SH-SY5Y (cell line): ENCODE measurements at regions not wholly inside any gene's neighbourhood (a gene's known extent, or its start where the extent isn't known, plus 50 kb on each side); places are given as distances from the start of the nearest gene placed in this dataset.

ENCODE experiments used
- GATA2 ChIP-seq: IDR thresholded peaks from 2 replicates; pipeline ENCODE4 v1.6.1; 2011; ENCODE audit warnings: mild to moderate bottlenecking, low read depth, low read length
- GATA3 ChIP-seq: IDR thresholded peaks from 2 replicates; pipeline ENCODE4 v1.6.1; 2011; ENCODE audit warnings: low read depth, mild to moderate bottlenecking, low read length, moderate library complexity

GRCh38 chr13:97710797-97711196 is 242.7 kb upstream of the IPO5 start:
- TF ChIP-seq GATA3 (no peak), GATA2 (no peak)
